HG02610 (cell line): ENCODE measurements at regions not wholly inside any gene's neighbourhood (a gene's known extent, or its start where the extent isn't known, plus 50 kb on each side); places are given as distances from the start of the nearest gene placed in this dataset.
"Not testable (repeated sequence)": the region's sequence is repeated elsewhere in the genome, so short reads cannot be mapped to it uniquely, and the experiment has no call there.

Experiments
- ATAC-seq: cut with Tn5 transposase; IDR thresholded peaks from one replicate; pipeline ENCODE4 v1.9.1; 2021; ENCODE audit warnings: mild to moderate bottlenecking, moderate library complexity; ENCODE audit not compliant: unreplicated experiment

GRCh38 chr12:87363497-87364084, 665.6 kb downstream of the C12orf50 start:
- no peak for ATAC-seq

GRCh38 chr12:87349681-87350080, 679.5 kb downstream of the C12orf50 start:
- no peak for ATAC-seq

- no peak for ATAC-seq
Observed at GRCh38 chr12:87348071-87348470, 681.1 kb downstream of the C12orf50 start.

- no peak for ATAC-seq
Observed at GRCh38 chr12:87344699-87345098, 684.5 kb downstream of the C12orf50 start.

- no peak for ATAC-seq
Observed at GRCh38 chr12:87338681-87339080, 690.5 kb downstream of the C12orf50 start.

- ATAC-seq: no peak
Observed at GRCh38 chr12:87336814-87337336, 692.3 kb downstream of the C12orf50 start.

GRCh38 chr12:87332987-87333726, 696.0 kb downstream of the C12orf50 start:
- ATAC-seq: no peak

- ATAC-seq: not testable (repeated sequence)
Observed at GRCh38 chr12:87330071-87330555, 699.1 kb downstream of the C12orf50 start.

- no peak for ATAC-seq
Observed at GRCh38 chr12:87329076-87329863, 699.9 kb downstream of the C12orf50 start.

GRCh38 chr12:87323369-87323768, 705.8 kb downstream of the C12orf50 start:
- ATAC-seq: no peak

GRCh38 chr12:87320724-87321123, 708.5 kb downstream of the C12orf50 start:
- ATAC-seq: no peak

GRCh38 chr12:87317302-87317701, 711.9 kb downstream of the C12orf50 start:
- no peak for ATAC-seq

- ATAC-seq: peak; percentile 77
Observed at GRCh38 chr12:87311206-87311605, 718.0 kb downstream of the C12orf50 start.

- ATAC-seq: no peak
Observed at GRCh38 chr12:87310126-87310525, 719.1 kb downstream of the C12orf50 start.

GRCh38 chr12:87305481-87305880, 723.7 kb downstream of the C12orf50 start:
- peak; percentile 63 for ATAC-seq

- ATAC-seq: no peak
Observed at GRCh38 chr12:87304406-87304805, 724.8 kb downstream of the C12orf50 start.

GRCh38 chr12:87303396-87304012, 725.7 kb downstream of the C12orf50 start:
- ATAC-seq: no peak

- no peak for ATAC-seq
Observed at GRCh38 chr12:87302126-87302745, 727.0 kb downstream of the C12orf50 start.

- no peak for ATAC-seq
Observed at GRCh38 chr12:87290505-87290904, 738.7 kb downstream of the C12orf50 start.

- ATAC-seq: no peak
Observed at GRCh38 chr12:87283886-87284285, 745.3 kb downstream of the C12orf50 start.
